Kidney tubule cell (primary cell): ENCODE measurements at regions not wholly inside any gene's neighbourhood (a gene's known extent, or its start where the extent isn't known, plus 50 kb on each side); places are given as distances from the start of the nearest gene placed in this dataset.
"Not testable (repeated sequence)": the region's sequence is repeated elsewhere in the genome, so short reads cannot be mapped to it uniquely, and the experiment has no call there.

ENCODE experiments used
- DNase-seq: peaks from one replicate; pipeline ENCODE4 v3.0.0-alpha.2; 2018; ENCODE audit warnings: low spot score

GRCh38 chr6:165167861-165168260, 141.5 kb downstream of the C6orf118 start:
- no peak for DNase-seq

GRCh38 chr6:165167311-165167710, 142.1 kb downstream of the C6orf118 start:
- no peak for DNase-seq

GRCh38 chr6:165163519-165163918, 145.9 kb downstream of the C6orf118 start:
- no peak for DNase-seq

- no peak for DNase-seq
Measured at GRCh38 chr6:165159460-165159859, 149.9 kb downstream of the C6orf118 start.

- DNase-seq, result no peak
Measured at GRCh38 chr6:165146456-165146855, 162.9 kb downstream of the C6orf118 start.

GRCh38 chr6:165135889-165136288, 173.5 kb downstream of the C6orf118 start:
- DNase-seq, result no peak

- no peak for DNase-seq
Measured at GRCh38 chr6:165129086-165129485, 180.3 kb downstream of the C6orf118 start.

- not testable (repeated sequence) for DNase-seq
Measured at GRCh38 chr6:165127743-165128142, 181.7 kb downstream of the C6orf118 start.

GRCh38 chr6:165124681-165125080, 184.7 kb downstream of the C6orf118 start:
- DNase-seq, result not testable (repeated sequence)

- DNase-seq, result no peak
Measured at GRCh38 chr6:165119231-165120020, 190.0 kb downstream of the C6orf118 start.

- DNase-seq, result no peak
Measured at GRCh38 chr6:165118736-165119135, 190.7 kb downstream of the C6orf118 start.

- no peak for DNase-seq
Measured at GRCh38 chr6:165117806-165118205, 191.6 kb downstream of the C6orf118 start.

GRCh38 chr6:165117121-165117520, 192.3 kb downstream of the C6orf118 start:
- peak; percentile 54 for DNase-seq

- DNase-seq, result no peak
Measured at GRCh38 chr6:165110860-165111259, 198.5 kb downstream of the C6orf118 start.

GRCh38 chr6:165109011-165109410, 200.4 kb downstream of the C6orf118 start:
- DNase-seq, result no peak

- DNase-seq, result no peak
Measured at GRCh38 chr6:165106261-165106660, 203.1 kb downstream of the C6orf118 start.

- peak; percentile 4 for DNase-seq
Measured at GRCh38 chr6:165098165-165098564, 211.2 kb downstream of the C6orf118 start.

GRCh38 chr6:165096868-165097267, 212.5 kb downstream of the C6orf118 start:
- DNase-seq, result no peak

- DNase-seq, result no peak
Measured at GRCh38 chr6:165096209-165096608, 213.2 kb downstream of the C6orf118 start.

- DNase-seq, result no peak
Measured at GRCh38 chr6:165092881-165093595, 216.4 kb downstream of the C6orf118 start.

GRCh38 chr6:165091121-165091785, 218.2 kb downstream of the C6orf118 start:
- peak; percentile 2 for DNase-seq

GRCh38 chr6:165090242-165090641, 219.2 kb downstream of the C6orf118 start:
- no peak for DNase-seq

- DNase-seq, result no peak
Measured at GRCh38 chr6:165086814-165087213, 222.6 kb downstream of the C6orf118 start.
